A673 (cell line): ENCODE measurements at regions not wholly inside any gene's neighbourhood (a gene's known extent, or its start where the extent isn't known, plus 50 kb on each side); places are given as distances from the start of the nearest gene placed in this dataset.

ENCODE experiments used
- BruUV-seq: library from RNA; stranded (reverse); fragments of 400-500 nt; replicated peaks from 2 replicates; lab custom pipeline; 2021; lab: Mats Ljungman, UMichigan
- CTCF ChIA-PET: fragments of 300-600 bp; sonication (Branson Sonifier 250); formaldehyde crosslinking; loops from one replicate; lab custom pipeline; 2022; ENCODE audit warnings: antibody characterized with exemption; lab: Charles Lee
- POLR2A ChIA-PET: fragments of 300-600 bp; sonication (Branson Sonifier 250); formaldehyde crosslinking; loops from one replicate; lab custom pipeline; 2022; ENCODE audit warnings: antibody characterized with exemption; ENCODE audit not compliant: low non-redundant PET; lab: Charles Lee
- DNase-seq: peaks from one replicate; pipeline ENCODE4 v3.0.0-alpha.2; 2015; ENCODE audit warnings: low spot score
- H3K27ac ChIP-seq: fragments of 200-600 bp; sonication (generic); 2 replicates; pipeline ENCODE4 v1.5.1; 2016; ENCODE audit warnings: mixed run types, low read depth, mild to moderate bottlenecking, mixed read lengths, antibody characterized with exemption, low read length; ENCODE audit not compliant: poor library complexity, severe bottlenecking
- H3K27me3 ChIP-seq: fragments of 200-600 bp; sonication (generic); replicated peaks from 2 replicates; pipeline ENCODE4 v1.6.1; 2017; ENCODE audit warnings: mixed run types, low read depth, mild to moderate bottlenecking, mixed read lengths, antibody characterized with exemption, low read length; ENCODE audit not compliant: insufficient read depth, poor library complexity
- H3K36me3 ChIP-seq: fragments of 200-600 bp; sonication (generic); 2 replicates; pipeline ENCODE4 v1.6.1; 2016; ENCODE audit warnings: mixed run types, mild to moderate bottlenecking, mixed read lengths, antibody characterized with exemption, low read length; ENCODE audit not compliant: insufficient read depth, poor library complexity, severe bottlenecking
- H3K4me1 ChIP-seq: fragments of 200-600 bp; sonication (generic); 2 replicates; pipeline ENCODE4 v1.6.1; 2017; ENCODE audit warnings: mixed run types, mild to moderate bottlenecking, mixed read lengths, antibody characterized with exemption, low read length; ENCODE audit not compliant: insufficient read depth, poor library complexity, severe bottlenecking
- H3K4me3 ChIP-seq: fragments of 200-600 bp; sonication (generic); 2 replicates; pipeline ENCODE4 v1.5.1; 2016; ENCODE audit warnings: low read depth, mixed run types, mild to moderate bottlenecking, mixed read lengths, low read length; ENCODE audit not compliant: poor library complexity, severe bottlenecking
- H3K9me3 ChIP-seq: fragments of 200-600 bp; sonication (generic); 2 replicates; pipeline ENCODE4 v1.6.1; 2016; ENCODE audit warnings: mixed run types, low read depth, mild to moderate bottlenecking, mixed read lengths, antibody characterized with exemption, low read length; ENCODE audit not compliant: poor library complexity, severe bottlenecking
- EZH2 ChIP-seq: fragments of 200-600 bp; sonication (generic); IDR thresholded peaks from 2 replicates; pipeline ENCODE4 v1.6.1; 2017; ENCODE audit warnings: borderline replicate concordance, low read depth, mild to moderate bottlenecking, mixed read lengths, antibody characterized with exemption, low read length; ENCODE audit not compliant: poor library complexity, severe bottlenecking
- intact Hi-C: fragments of 100-400 bp; cut with micrococcal nuclease; formaldehyde crosslinking; loops from one replicate; pipeline ENCODE4 v1.10.0; 2022; ENCODE audit not compliant: unreplicated experiment
- TF ChIP-seq, protein P1 (sequence below): fragments of 300-800, 200-600 bp; sonication (generic); conservative IDR thresholded peaks from 2 replicates; pipeline ENCODE4 v1.5.1; 2017; ENCODE audit warnings: low read depth, mild to moderate bottlenecking, antibody characterized with exemption, low read length, moderate library complexity, mixed read lengths

DNA sequence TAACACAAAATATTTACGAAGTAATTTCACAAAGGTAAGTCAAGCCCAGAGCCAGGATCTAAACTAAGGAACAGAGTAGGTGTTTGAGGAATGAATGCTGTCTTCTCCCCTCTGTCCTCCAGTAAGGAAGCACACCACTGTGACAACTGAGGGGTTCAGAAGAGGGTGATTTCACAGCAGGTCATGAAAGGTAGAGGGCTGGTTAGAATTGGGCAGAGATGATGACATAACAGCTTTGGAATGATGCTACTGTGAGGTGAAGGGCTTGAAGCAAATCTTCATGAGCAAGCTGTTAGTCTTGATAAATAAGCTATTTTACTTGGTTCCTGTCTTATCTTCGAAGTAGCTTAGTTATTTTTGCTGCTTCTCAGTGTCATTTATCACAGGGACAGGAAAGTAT is 498.6 kb downstream of the FGF9 start:
- no peaks in the 10 kb centered on the region for H3K9me3 ChIP-seq
- no peak overlapping the region for H3K27ac ChIP-seq
- ChIA-PET POLR2A (no interaction called here), CTCF (no interaction called here)
- no peak for DNase-seq
- no peaks in the 10 kb centered on the region for H3K4me1 ChIP-seq
- H3K36me3 ChIP-seq: no peaks in the 10 kb centered on the region
- no peaks in the 10 kb centered on the region for H3K27me3 ChIP-seq
- BruUV-seq: no TSS peak
- intact Hi-C loops: no loop called here
- TF ChIP-seq EZH2: no peak
- TF ChIP-seq, protein P1, sequence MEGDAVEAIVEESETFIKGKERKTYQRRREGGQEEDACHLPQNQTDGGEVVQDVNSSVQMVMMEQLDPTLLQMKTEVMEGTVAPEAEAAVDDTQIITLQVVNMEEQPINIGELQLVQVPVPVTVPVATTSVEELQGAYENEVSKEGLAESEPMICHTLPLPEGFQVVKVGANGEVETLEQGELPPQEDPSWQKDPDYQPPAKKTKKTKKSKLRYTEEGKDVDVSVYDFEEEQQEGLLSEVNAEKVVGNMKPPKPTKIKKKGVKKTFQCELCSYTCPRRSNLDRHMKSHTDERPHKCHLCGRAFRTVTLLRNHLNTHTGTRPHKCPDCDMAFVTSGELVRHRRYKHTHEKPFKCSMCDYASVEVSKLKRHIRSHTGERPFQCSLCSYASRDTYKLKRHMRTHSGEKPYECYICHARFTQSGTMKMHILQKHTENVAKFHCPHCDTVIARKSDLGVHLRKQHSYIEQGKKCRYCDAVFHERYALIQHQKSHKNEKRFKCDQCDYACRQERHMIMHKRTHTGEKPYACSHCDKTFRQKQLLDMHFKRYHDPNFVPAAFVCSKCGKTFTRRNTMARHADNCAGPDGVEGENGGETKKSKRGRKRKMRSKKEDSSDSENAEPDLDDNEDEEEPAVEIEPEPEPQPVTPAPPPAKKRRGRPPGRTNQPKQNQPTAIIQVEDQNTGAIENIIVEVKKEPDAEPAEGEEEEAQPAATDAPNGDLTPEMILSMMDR: no peak
- no peak overlapping the region for H3K4me3 ChIP-seq

- Histone ChIP-seq H3K36me3 (no peaks in the 10 kb centered on the region), H3K4me1 (no peaks in the 10 kb centered on the region), H3K27me3 (no peaks in the 10 kb centered on the region), H3K27ac (no peak overlapping the region), H3K4me3 (no peak overlapping the region), H3K9me3 (no peaks in the 10 kb centered on the region)
- intact Hi-C loops: no loop called here
- DNase-seq: no peak
- ChIA-PET POLR2A (no interaction called here), CTCF (no interaction called here)
- TF ChIP-seq, protein P1: no peak
- TF ChIP-seq EZH2: no peak
- BruUV-seq: no TSS peak
Measured at GRCh38 chr13:22173610-22174009, 502.7 kb downstream of the FGF9 start.

GRCh38 chr13:22175241-22175640 is 504.4 kb downstream of the FGF9 start:
- H3K36me3 ChIP-seq: no peaks in the 10 kb centered on the region
- no peak for TF ChIP-seq EZH2
- TF ChIP-seq, protein P1: no peak
- CTCF ChIA-PET: no interaction called here
- H3K27me3 ChIP-seq: no peaks in the 10 kb centered on the region
- H3K4me1 ChIP-seq: no peaks in the 10 kb centered on the region
- DNase-seq: no peak
- intact Hi-C loops: no loop called here
- BruUV-seq: no TSS peak
- H3K9me3 ChIP-seq: no peaks in the 10 kb centered on the region
- H3K27ac ChIP-seq: no peak overlapping the region
- POLR2A ChIA-PET: no interaction called here
- H3K4me3 ChIP-seq: no peak overlapping the region
